GM12878 (cell line): ENCODE measurements at regions not wholly inside any gene's neighbourhood (a gene's known extent, or its start where the extent isn't known, plus 50 kb on each side); places are given as distances from the start of the nearest gene placed in this dataset.

Source experiments
- ATAC-seq: fragments of 200-7000 bp; cut with Tn5 transposase; 3 replicates; pipeline ENCODE4 v1.9.1; 2020; ENCODE audit warnings: mild to moderate bottlenecking, moderate library complexity
- BruUV-seq: library from RNA; stranded (reverse); fragments of 400-500 nt; replicated peaks from 2 replicates; lab custom pipeline; 2021; lab: Mats Ljungman, UMichigan
- CTCF ChIA-PET: fragments of 300-600 bp; sonication (Branson Sonifier 250); formaldehyde crosslinking; extraction: SDS; loops from one replicate; lab custom pipeline; 2021; ENCODE audit warnings: inconsistent platforms; lab: Yijun Ruan, JAX
- POLR2A ChIA-PET: fragments of 350-600 bp; formaldehyde crosslinking; extraction: SDS; loops from one replicate; lab custom pipeline; 2021; ENCODE audit warnings: inconsistent platforms; lab: Charles Lee
- RAD21 ChIA-PET: fragments of 300-600 bp; sonication (Branson Sonifier 250); formaldehyde crosslinking; loops from one replicate; lab custom pipeline; 2023; ENCODE audit warnings: antibody characterized with exemption; ENCODE audit not compliant: unreplicated experiment; lab: Charles Lee
- SMC1A ChIA-PET: fragments of 300-600 bp; sonication (Branson Sonifier 250); formaldehyde crosslinking; loops from one replicate; lab custom pipeline; 2023; ENCODE audit not compliant: unreplicated experiment, uncharacterized antibody; lab: Charles Lee
- DNase-seq: peaks from one replicate; pipeline ENCODE4 v3.0.0-alpha.2; 2011; ENCODE audit warnings: low read depth, low spot score
- FAIRE-seq: peaks from 3 replicates; lab custom pipeline; 2011; peaks lifted over from hg19 to GRCh38; lab: Jason Lieb, UNC
- H2AFZ ChIP-seq: 2 replicates; pipeline ENCODE4 v1.6.0; 2011; ENCODE audit warnings: low read depth, low read length, control low read depth; ENCODE audit not compliant: control insufficient read depth
- H3K27ac ChIP-seq: 2 replicates; pipeline ENCODE4 v1.5.1; 2011; ENCODE audit warnings: control low read depth; ENCODE audit not compliant: control insufficient read depth, insufficient read depth
- H3K27me3 ChIP-seq, 2 experiments: replicated peaks in 1 of 2; 2 replicates each; pipeline versions ENCODE4 v1.6.0 to v1.6.1; 2011; ENCODE audit warnings: low read length in 1 of 2; ENCODE audit not compliant: control insufficient read depth in 2 of 2, insufficient read depth in 2 of 2
- H3K36me3 ChIP-seq, 2 experiments: 2 replicates each; pipeline ENCODE4 v1.5.1; 2011; ENCODE audit warnings: low read length in 1 of 2; ENCODE audit not compliant: control insufficient read depth in 2 of 2, insufficient read depth in 2 of 2
- H3K4me1 ChIP-seq: 2 replicates; pipeline ENCODE4 v1.6.1; 2011; ENCODE audit warnings: mild to moderate bottlenecking, low read length, moderate library complexity, mixed read lengths; ENCODE audit not compliant: control insufficient read depth, insufficient read depth
- H3K4me2 ChIP-seq: 2 replicates; pipeline ENCODE4 v1.6.0; 2011; ENCODE audit warnings: control low read depth; ENCODE audit not compliant: control insufficient read depth, insufficient read depth
- H3K4me3 ChIP-seq: fragments of 200-600 bp; sonication (generic); 2 replicates; pipeline ENCODE4 v1.5.1; 2016
- H3K79me2 ChIP-seq: 2 replicates; pipeline ENCODE4 v1.6.0; 2011; ENCODE audit warnings: low read length; ENCODE audit not compliant: control insufficient read depth, insufficient read depth
- H3K9ac ChIP-seq: 2 replicates; pipeline ENCODE4 v1.8.0; 2011; ENCODE audit warnings: low read length, control low read depth, mixed read lengths; ENCODE audit not compliant: control insufficient read depth, insufficient read depth
- H3K9me3 ChIP-seq: replicated peaks from 3 replicates; pipeline ENCODE4 v1.5.1; 2011; ENCODE audit warnings: mild to moderate bottlenecking, low read length; ENCODE audit not compliant: control insufficient read depth, insufficient read depth
- H4K20me1 ChIP-seq: 2 replicates; pipeline ENCODE4 v1.6.0; 2011; ENCODE audit not compliant: control insufficient read depth, insufficient read depth
- ATF2 ChIP-seq: IDR thresholded peaks from 2 replicates; pipeline ENCODE4 v1.6.1; 2012; ENCODE audit warnings: low read length, inconsistent platforms
- BCL11A ChIP-seq: IDR thresholded peaks from 2 replicates; pipeline ENCODE4 v1.6.1; 2011; ENCODE audit warnings: low read depth, low read length
- EP300 ChIP-seq, 2 experiments: fragments of 150-350 bp in 1 of 2; IDR thresholded peaks; 2 replicates each; pipeline ENCODE4 v1.6.1; 2011 to 2012; ENCODE audit warnings: low read depth in 2 of 2, low read length in 2 of 2, borderline replicate concordance in 1 of 2, improper control_type of control experiment in 1 of 2, inconsistent platforms in 1 of 2; ENCODE audit not compliant: control insufficient read depth in 1 of 2
- FOXM1 ChIP-seq: IDR thresholded peaks from 2 replicates; pipeline ENCODE4 v1.6.1; 2012; ENCODE audit warnings: low read depth, mild to moderate bottlenecking, inconsistent platforms, low read length, moderate library complexity
- GABPA ChIP-seq: IDR thresholded peaks from 2 replicates; pipeline ENCODE4 v1.6.1; 2014; ENCODE audit warnings: antibody characterized with exemption, low read depth, mild to moderate bottlenecking, inconsistent platforms
- GATAD2B ChIP-seq: fragments of 450-650 bp; conservative IDR thresholded peaks from 2 replicates; pipeline ENCODE4 v1.6.1; 2017; ENCODE audit warnings: low read depth, mild to moderate bottlenecking, moderate library complexity
- IKZF1 ChIP-seq: fragments of 450-650 bp; conservative IDR thresholded peaks from 2 replicates; pipeline ENCODE4 v1.6.1; 2017; ENCODE audit warnings: antibody characterized with exemption, mild to moderate bottlenecking
- IKZF2 ChIP-seq, 2 experiments: fragments of 450-650 bp; IDR thresholded peaks; 2 replicates each; pipeline ENCODE4 v1.6.1; 2017; ENCODE audit warnings: mild to moderate bottlenecking in 2 of 2, moderate library complexity in 2 of 2
- IRF4 ChIP-seq: IDR thresholded peaks from 2 replicates; pipeline ENCODE4 v1.6.1; 2011; ENCODE audit warnings: low read depth, low read length
- IRF5 ChIP-seq: fragments of 450-650 bp; IDR thresholded peaks from 2 replicates; pipeline ENCODE4 v1.6.1; 2017; ENCODE audit warnings: borderline replicate concordance
- JUNB ChIP-seq: IDR thresholded peaks from 2 replicates; pipeline ENCODE4 v1.6.1; 2016; ENCODE audit warnings: antibody characterized with exemption, mild to moderate bottlenecking
- MEF2A ChIP-seq: IDR thresholded peaks from 2 replicates; pipeline ENCODE4 v1.6.1; 2011; ENCODE audit warnings: low read depth, mild to moderate bottlenecking, low read length, moderate library complexity; ENCODE audit not compliant: insufficient read depth
- MTA2 ChIP-seq: fragments of 450-650 bp; IDR thresholded peaks from 2 replicates; pipeline ENCODE4 v1.6.1; 2016; ENCODE audit warnings: low read depth, mild to moderate bottlenecking, moderate library complexity
- NFIC ChIP-seq: IDR thresholded peaks from 2 replicates; pipeline ENCODE4 v1.6.1; 2012; ENCODE audit warnings: low read depth, mild to moderate bottlenecking, inconsistent platforms, low read length, moderate library complexity
- NR2F1 ChIP-seq: fragments of 450-650 bp; conservative IDR thresholded peaks from 2 replicates; pipeline ENCODE4 v1.6.1; 2017; ENCODE audit warnings: mild to moderate bottlenecking
- PAX5 ChIP-seq: IDR thresholded peaks from 2 replicates; pipeline ENCODE4 v1.6.1; 2011; ENCODE audit warnings: low read depth, low read length, borderline replicate concordance
- RUNX3 ChIP-seq: IDR thresholded peaks from 2 replicates; pipeline ENCODE4 v1.6.1; 2012; ENCODE audit warnings: low read length, inconsistent platforms
- SKIL ChIP-seq: fragments of 450-650 bp; IDR thresholded peaks from 2 replicates; pipeline ENCODE4 v1.6.1; 2017; ENCODE audit warnings: mild to moderate bottlenecking, low read depth, inconsistent platforms; ENCODE audit not compliant: poor library complexity, severe bottlenecking
- SMC3 ChIP-seq: IDR thresholded peaks from 2 replicates; pipeline ENCODE4 v1.6.1; 2011; ENCODE audit warnings: low read length, improper control_type of control experiment, borderline replicate concordance
- ZNF24 ChIP-seq: fragments of 450-650 bp; IDR thresholded peaks from 2 replicates; pipeline ENCODE4 v1.6.1; 2017; ENCODE audit warnings: antibody characterized with exemption, mild to moderate bottlenecking
- WGBS: methylation state at CpG from one replicate; pipeline ENCODE4 v1.1.6; 2016; ENCODE audit warnings: low lambda C conversion rate; ENCODE audit not compliant: insufficient replicate concordance, insufficient coverage; ENCODE audit errors: missing lambda C conversion rate; 5-methylcytosine and 5-hydroxymethylcytosine counted together
- in situ Hi-C: fragments of 300-500 bp; cut with MboI; formaldehyde crosslinking; loops from 9 replicates; pipeline ENCODE4 v1.14.3; 2018; ENCODE audit warnings: mixed read lengths
- intact Hi-C: fragments of 100-400 bp; cut with micrococcal nuclease; formaldehyde crosslinking; loops from one replicate; pipeline ENCODE4 v1.14.2; 2022; ENCODE audit not compliant: unreplicated experiment

- CTCF ChIA-PET: interaction anchor here (1.5 kb wide), 1 partner anchor 50 kb away, joined by 4 read pairs; no protein-coding TSS in a partner anchor
- Histone ChIP-seq H3K9ac (peak overlapping the region; percentile 21), H3K27me3 (no peaks in the 10 kb centered on the region), H3K9me3 (no peaks in the 10 kb centered on the region), H3K79me2 (no peaks in the 10 kb centered on the region), H3K4me3 (no peak overlapping the region), H3K27ac (peak overlapping the region; percentile 57), H3K4me1 (peaks cover 8% of the 10 kb centered on the region), H3K4me2 (peak overlapping the region; percentile 2; the same call in 1 of the 2 replicates), H3K36me3 (no peaks in the 10 kb centered on the region), H2AFZ (no peak overlapping the region), H4K20me1 (no peaks in the 10 kb centered on the region)
- 0% methylated on average over 1 of the region's 1 CpG for WGBS
- in situ Hi-C loops (no loop called here), intact Hi-C loops (loop anchor here (1.0 to 10.0 kb wide), 5 partner anchors 41 to 149 kb away; no protein-coding TSS in a partner anchor)
- POLR2A ChIA-PET: no interaction called here
- no TSS peak for BruUV-seq
- RAD21 ChIA-PET: interaction anchor here (0.7 to 3.4 kb wide), 4 partner anchors 41 to 866 kb away, joined by 3 to 10 read pairs (median 6); no protein-coding TSS in a partner anchor
- DNase-seq (no peak), ATAC-seq (peak; percentile 84), FAIRE-seq (no peak)
- SMC1A ChIA-PET: interaction anchor here (1.5 to 2.5 kb wide), 6 partner anchors 9 to 366 kb away, joined by 4 to 12 read pairs (median 8); no protein-coding TSS in a partner anchor
- TF ChIP-seq BCL11A: peak; percentile 40; the same call in 1 of the 2 replicates
- TF ChIP-seq IRF4: 0 out of 2 replicates have a peak, but pooled peaks have one; percentile 17
- peak; percentile 82 for TF ChIP-seq MTA2
- peak; percentile 51 for TF ChIP-seq SKIL
- TF ChIP-seq ZNF24: no peak
- TF ChIP-seq EP300 (IDR thresholded peaks at IDR 0.05; ENCODE audit: borderline replicate concordance in 1 of 2, control insufficient read depth in 1 of 2, low read depth in 2 of 2, low read length in 2 of 2): 0 out of 4 replicates have a peak, but pooled peaks of 1 of the 2 experiments have one; percentile 29
- TF ChIP-seq GABPA: 0 out of 2 replicates have a peak, but pooled peaks have one; percentile 4
- no peak for TF ChIP-seq IRF5
- TF ChIP-seq IKZF1: no peak; the same call in 1 of the 2 replicates
- TF ChIP-seq MEF2A: peak; percentile 69; the same call in 1 of the 2 replicates
- TF ChIP-seq PAX5: no peak
- 0 out of 4 replicates have a peak, but pooled peaks of 1 of the 2 experiments have one; percentile 4 for TF ChIP-seq IKZF2 (IDR thresholded peaks at IDR 0.05)
- peak; percentile 65 for TF ChIP-seq RUNX3
- peak; percentile 84 for TF ChIP-seq FOXM1
- TF ChIP-seq NR2F1: 0 out of 2 replicates have a peak, but pooled peaks have one; percentile 44
- 0 out of 2 replicates have a peak, but pooled peaks have one; percentile 2 for TF ChIP-seq GATAD2B
- peak; percentile 87 for TF ChIP-seq NFIC
- TF ChIP-seq JUNB: peak; percentile 91
- peak; percentile 82 for TF ChIP-seq ATF2
- no peak for TF ChIP-seq SMC3
Measured at GRCh38 chrX:55867708-55868107, 150.2 kb downstream of the RRAGB start.
